BJ (cell line): ENCODE measurements at regions not wholly inside any gene's neighbourhood (a gene's known extent, or its start where the extent isn't known, plus 50 kb on each side); places are given as distances from the start of the nearest gene placed in this dataset.

Experiments used
- CTCF ChIA-PET: fragments of 350-600 bp; formaldehyde crosslinking; extraction: SDS; loops from one replicate; lab custom pipeline; 2021; ENCODE audit warnings: antibody characterized with exemption, inconsistent platforms; lab: Yijun Ruan, JAX
- POLR2A ChIA-PET: fragments of 300-600 bp; sonication (Branson Sonifier 250); formaldehyde crosslinking; extraction: SDS; loops from one replicate; lab custom pipeline; 2021; ENCODE audit warnings: antibody characterized with exemption; lab: Charles Lee
- DNase-seq: peaks from one replicate; pipeline ENCODE4 v3.0.0-alpha.2; 2011; ENCODE audit warnings: low read depth
- H3K27me3 ChIP-seq: 2 replicates; pipeline ENCODE4 v1.6.0; 2011; ENCODE audit warnings: low read length; ENCODE audit not compliant: control insufficient read depth, insufficient read depth
- H3K36me3 ChIP-seq: 2 replicates; pipeline ENCODE4 v1.5.1; 2011; ENCODE audit warnings: low read length; ENCODE audit not compliant: control insufficient read depth, insufficient read depth
- H3K4me3 ChIP-seq: 2 replicates; pipeline ENCODE4 v1.5.1; 2011; ENCODE audit warnings: low read depth, mild to moderate bottlenecking, control low read depth, low read length
- CTCF ChIP-seq: IDR thresholded peaks from 2 replicates; pipeline ENCODE4 v1.5.1; 2011; ENCODE audit warnings: low read depth, mild to moderate bottlenecking, control low read depth, inconsistent platforms, low read length, moderate library complexity; ENCODE audit not compliant: insufficient read depth

DNA sequence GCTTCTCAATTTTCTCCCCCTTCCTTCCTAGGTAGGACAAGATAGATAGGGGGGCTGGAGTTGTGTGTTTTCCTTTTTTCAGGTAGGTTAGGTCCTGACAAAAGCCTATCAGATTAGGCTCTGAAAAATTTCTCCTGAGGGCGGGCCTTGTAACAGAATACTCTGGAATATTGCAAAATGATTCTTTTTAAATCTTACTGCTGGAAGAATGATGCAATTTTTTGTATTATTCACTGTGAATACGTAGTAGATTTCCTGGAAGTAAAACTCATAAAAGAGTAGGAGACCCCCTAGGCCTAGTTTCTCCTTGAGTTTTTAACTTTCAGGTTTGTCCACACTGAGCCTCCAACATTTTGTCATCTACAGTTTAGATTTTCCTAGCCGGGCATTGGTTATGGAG, 1701.8 kb downstream of the EFNA5 start:
- ChIA-PET POLR2A (no interaction called here), CTCF (no interaction called here)
- no peak for DNase-seq

DNA sequence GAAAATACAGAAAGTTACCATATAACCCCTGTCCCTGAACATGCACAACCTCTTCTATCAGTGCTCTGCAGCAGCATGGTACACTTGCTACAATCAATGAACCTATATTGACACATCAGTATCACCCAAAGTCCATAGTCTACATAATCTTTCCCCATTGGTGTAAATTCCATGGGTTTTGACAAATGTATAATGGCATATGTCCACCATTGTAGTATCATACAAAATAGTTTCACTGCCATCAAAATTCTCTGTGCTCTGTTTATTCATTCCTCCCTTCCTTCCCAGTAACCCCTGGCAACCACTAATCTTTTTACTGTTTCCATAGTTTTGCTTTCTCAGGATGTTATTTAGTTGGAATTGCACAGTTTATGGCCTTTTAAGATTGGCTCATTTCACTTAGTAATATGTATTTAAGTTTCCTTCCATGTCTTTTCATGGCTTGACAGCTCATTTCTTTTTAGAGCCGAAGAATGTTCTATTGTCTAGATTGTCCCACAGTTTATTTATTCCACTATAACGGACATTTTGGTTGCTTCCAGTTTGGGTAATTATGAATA, 1707.0 kb downstream of the EFNA5 start:
- Histone ChIP-seq H3K27me3 (no peaks in the 10 kb centered on the region), H3K36me3 (no peaks in the 10 kb centered on the region), H3K4me3 (no peak overlapping the region)
- no peak for DNase-seq
- ChIA-PET CTCF (interaction anchor here (0.9 kb wide), 1 partner anchor 20 kb away, joined by 4 read pairs; no protein-coding TSS in a partner anchor), POLR2A (no interaction called here)
- TF ChIP-seq CTCF = no peak

More for the DNA sequence above, 1701.8 kb downstream of the EFNA5 start:
- Histone ChIP-seq H3K36me3 (no peaks in the 10 kb centered on the region), H3K27me3 (no peaks in the 10 kb centered on the region), H3K4me3 (no peak overlapping the region)
- no peak for TF ChIP-seq CTCF

DNA sequence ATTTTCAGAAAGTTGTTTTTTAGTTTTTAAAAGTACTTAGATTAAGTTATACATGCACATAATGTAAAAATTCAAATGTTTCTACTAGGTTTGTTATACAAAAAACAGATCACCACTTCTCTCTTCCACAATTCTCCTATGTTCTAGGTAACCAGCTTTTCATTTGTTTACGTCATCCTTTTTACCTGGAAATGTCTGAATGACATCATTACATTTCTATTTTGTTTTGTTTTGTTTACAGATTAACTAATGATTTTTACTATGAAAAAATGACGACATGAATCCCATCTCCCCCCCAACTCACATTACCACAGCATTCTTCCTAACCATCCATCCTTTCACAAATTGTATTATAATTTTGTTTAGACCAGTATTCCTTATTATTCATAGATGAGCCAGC, 1709.2 kb downstream of the EFNA5 start:
- H3K36me3 ChIP-seq = no peaks in the 10 kb centered on the region
- no peaks in the 10 kb centered on the region for H3K27me3 ChIP-seq
- no peak for TF ChIP-seq CTCF
- DNase-seq = no peak
- POLR2A ChIA-PET = no interaction called here
- CTCF ChIA-PET = no interaction called here
- H3K4me3 ChIP-seq = no peak overlapping the region

DNA sequence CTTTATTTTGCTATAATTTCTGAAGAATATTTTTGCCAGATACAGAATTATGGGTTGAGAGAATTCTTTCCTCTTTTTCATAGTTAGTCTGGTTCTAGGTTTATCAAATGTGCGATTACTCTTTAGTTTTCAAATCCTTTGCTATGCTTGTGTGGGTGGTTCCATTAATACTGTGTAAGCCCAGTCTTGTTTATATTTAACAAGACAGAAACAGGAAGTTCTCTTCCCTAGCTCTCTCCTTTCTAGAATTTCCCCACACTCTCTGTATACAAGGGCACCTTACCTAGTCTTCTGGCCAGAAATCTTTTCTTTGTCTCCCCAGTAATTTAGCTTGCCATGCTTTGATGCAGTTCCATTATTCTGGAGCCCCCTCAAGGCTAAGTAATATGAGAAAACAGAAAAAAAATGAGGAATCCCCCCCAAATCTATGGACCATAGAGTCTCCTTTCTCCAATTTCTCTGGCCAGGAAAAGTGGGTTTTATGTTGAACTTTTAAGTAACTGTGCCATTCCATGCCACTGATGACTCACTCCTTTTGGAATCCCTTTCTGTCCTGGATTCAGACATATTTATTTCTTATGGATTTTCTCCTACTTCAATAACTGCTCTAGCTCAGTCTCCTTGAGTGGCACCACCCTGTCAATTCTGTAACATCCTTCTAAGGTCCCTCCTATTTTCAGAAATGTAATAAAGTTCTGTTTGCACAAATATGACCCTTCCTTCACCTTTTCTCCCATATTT, 1714.1 kb downstream of the EFNA5 start:
- no peak for DNase-seq
- TF ChIP-seq CTCF = no peak
- Histone ChIP-seq H3K36me3 (no peaks in the 10 kb centered on the region), H3K27me3 (no peaks in the 10 kb centered on the region), H3K4me3 (no peak overlapping the region)
- ChIA-PET POLR2A (no interaction called here), CTCF (no interaction called here)

GRCh38 chr5:105954341-105954740, 1716.4 kb downstream of the EFNA5 start:
- no peak for TF ChIP-seq CTCF
- ChIA-PET POLR2A (no interaction called here), CTCF (no interaction called here)
- Histone ChIP-seq H3K36me3 (no peaks in the 10 kb centered on the region), H3K4me3 (no peak overlapping the region), H3K27me3 (no peaks in the 10 kb centered on the region)
- DNase-seq = no peak
